ENCODE measurements at regions not wholly inside any gene's neighbourhood (a gene's known extent, or its start where the extent isn't known, plus 50 kb on each side); places are given as distances from the start of the nearest gene placed in this dataset.

GRCh38 chr2:8577573-8577972 lies 104.3 kb upstream of the ID2 start:
- Histone ChIP-seq H3F3A (ENCODE audit: insufficient read depth, low read length) (no peaks in the 10 kb centered on the region), H3K4me2 (ENCODE audit: low read depth, low read length) (no peak overlapping the region), H3K27me3 (replicated peaks; ENCODE audit: insufficient read depth, low read length) (no peaks in the 10 kb centered on the region), H3K4me3 (ENCODE audit: low read length) (no peak overlapping the region), H3K36me3 (replicated peaks; ENCODE audit: insufficient read depth, low read length) (no peaks in the 10 kb centered on the region), H3K27ac (ENCODE audit: low read length) (no peak overlapping the region), H4K20me1 (ENCODE audit: insufficient read depth, low read length) (no peaks in the 10 kb centered on the region), H3K9me3 (replicated peaks; ENCODE audit: insufficient read depth, low read length) (no peaks in the 10 kb centered on the region), H3K9me2 (replicated peaks; ENCODE audit: insufficient read depth, low read length) (no peaks in the 10 kb centered on the region), H3K9ac (ENCODE audit: low read length) (no peak overlapping the region), H3K79me2 (ENCODE audit: low read length) (no peaks in the 10 kb centered on the region), H2AFZ (ENCODE audit: low read length) (no peak overlapping the region), H3K4me1 (ENCODE audit: low read length) (no peaks in the 10 kb centered on the region)
- no peak for DNase-seq
- TF ChIP-seq EZH2phosphoT487 (IDR thresholded peaks at IDR 0.05; ENCODE audit: low read length) (no peak), CTCF (IDR thresholded peaks at IDR 0.05; ENCODE audit: low read length) (no peak), EZH2 (optimal IDR thresholded peaks at IDR 0.05; ENCODE audit: low read depth, low read length) (no peak)

- Histone ChIP-seq H3K9me2 (replicated peaks; ENCODE audit: insufficient read depth, low read length) (no peaks in the 10 kb centered on the region), H3K4me2 (ENCODE audit: low read depth, low read length) (no peak overlapping the region), H3K79me2 (ENCODE audit: low read length) (no peaks in the 10 kb centered on the region)
Measured at GRCh38 chr2:8578335-8579244, 103.3 kb upstream of the ID2 start.

GRCh38 chr2:8579485-8580085 lies 102.3 kb upstream of the ID2 start:
- no peaks in the 10 kb centered on the region for H3K9me2 ChIP-seq (replicated peaks; ENCODE audit: insufficient read depth, low read length)
- H3F3A ChIP-seq (ENCODE audit: insufficient read depth, low read length) = no peaks in the 10 kb centered on the region
- no peak overlapping the region for H3K4me3 ChIP-seq (ENCODE audit: low read length)
- H3K9ac ChIP-seq (ENCODE audit: low read length) = no peak overlapping the region
- H4K20me1 ChIP-seq (ENCODE audit: insufficient read depth, low read length) = no peaks in the 10 kb centered on the region
- TF ChIP-seq EZH2phosphoT487 (IDR thresholded peaks at IDR 0.05; ENCODE audit: low read length) = no peak
- TF ChIP-seq EZH2 (optimal IDR thresholded peaks at IDR 0.05; ENCODE audit: low read depth, low read length) = no peak
- TF ChIP-seq CTCF (IDR thresholded peaks at IDR 0.05; ENCODE audit: low read length) = no peak
- no peak overlapping the region for H3K27ac ChIP-seq (ENCODE audit: low read length)
- no peaks in the 10 kb centered on the region for H3K79me2 ChIP-seq (ENCODE audit: low read length)
- no peaks in the 10 kb centered on the region for H3K36me3 ChIP-seq (replicated peaks; ENCODE audit: insufficient read depth, low read length)
- H2AFZ ChIP-seq (ENCODE audit: low read length) = no peak overlapping the region
- no peaks in the 10 kb centered on the region for H3K27me3 ChIP-seq (replicated peaks; ENCODE audit: insufficient read depth, low read length)
- H3K4me1 ChIP-seq (ENCODE audit: low read length) = no peaks in the 10 kb centered on the region
- DNase-seq = no peak
- H3K4me2 ChIP-seq (ENCODE audit: low read depth, low read length) = no peak overlapping the region
- no peaks in the 10 kb centered on the region for H3K9me3 ChIP-seq (replicated peaks; ENCODE audit: insufficient read depth, low read length)

More at GRCh38 chr2:8578335-8579244, 103.3 kb upstream of the ID2 start:
- Histone ChIP-seq H3K27ac (ENCODE audit: low read length) (no peak overlapping the region), H3K27me3 (replicated peaks; ENCODE audit: insufficient read depth, low read length) (no peaks in the 10 kb centered on the region), H3K4me3 (ENCODE audit: low read length) (no peak overlapping the region), H3K4me1 (ENCODE audit: low read length) (no peaks in the 10 kb centered on the region), H3F3A (ENCODE audit: insufficient read depth, low read length) (no peaks in the 10 kb centered on the region), H3K36me3 (replicated peaks; ENCODE audit: insufficient read depth, low read length) (no peaks in the 10 kb centered on the region), H3K9ac (ENCODE audit: low read length) (no peak overlapping the region), H3K9me3 (replicated peaks; ENCODE audit: insufficient read depth, low read length) (no peaks in the 10 kb centered on the region), H4K20me1 (ENCODE audit: insufficient read depth, low read length) (no peaks in the 10 kb centered on the region), H2AFZ (ENCODE audit: low read length) (no peak overlapping the region)
- TF ChIP-seq CTCF (IDR thresholded peaks at IDR 0.05; ENCODE audit: low read length) (no peak), EZH2 (optimal IDR thresholded peaks at IDR 0.05; ENCODE audit: low read depth, low read length) (no peak), EZH2phosphoT487 (IDR thresholded peaks at IDR 0.05; ENCODE audit: low read length) (no peak)
- DNase-seq = no peak
